HG03039 (cell line): ENCODE measurements at regions not wholly inside any gene's neighbourhood (a gene's known extent, or its start where the extent isn't known, plus 50 kb on each side); places are given as distances from the start of the nearest gene placed in this dataset.

Experiments used
- ATAC-seq: cut with Tn5 transposase; IDR thresholded peaks from one replicate; pipeline ENCODE4 v1.9.1; 2021; ENCODE audit warnings: mild to moderate bottlenecking, moderate library complexity; ENCODE audit not compliant: unreplicated experiment

- ATAC-seq = no peak
These were observed 263.1 kb upstream of the MOCS1 start for GRCh38 chr6:40197371-40197770.

DNA sequence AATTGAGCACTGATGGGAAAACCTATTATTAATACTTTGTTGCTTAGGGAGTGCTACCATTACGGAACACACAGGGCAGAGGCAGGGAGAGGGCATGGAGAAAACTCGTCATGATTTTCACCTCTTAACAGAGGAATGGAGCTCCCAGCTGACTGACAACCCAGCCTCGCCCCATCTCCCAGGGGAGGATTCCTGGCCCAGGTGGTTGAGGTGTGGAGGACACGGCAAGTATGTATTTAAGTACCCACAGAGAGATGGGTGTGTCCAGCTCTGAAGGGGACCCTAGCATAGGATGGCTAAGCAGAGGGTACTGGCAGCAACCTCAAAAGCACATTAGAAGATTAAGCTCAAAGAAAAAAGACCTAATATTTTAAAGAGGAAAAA is 261.9 kb upstream of the MOCS1 start:
- ATAC-seq = no peak

DNA sequence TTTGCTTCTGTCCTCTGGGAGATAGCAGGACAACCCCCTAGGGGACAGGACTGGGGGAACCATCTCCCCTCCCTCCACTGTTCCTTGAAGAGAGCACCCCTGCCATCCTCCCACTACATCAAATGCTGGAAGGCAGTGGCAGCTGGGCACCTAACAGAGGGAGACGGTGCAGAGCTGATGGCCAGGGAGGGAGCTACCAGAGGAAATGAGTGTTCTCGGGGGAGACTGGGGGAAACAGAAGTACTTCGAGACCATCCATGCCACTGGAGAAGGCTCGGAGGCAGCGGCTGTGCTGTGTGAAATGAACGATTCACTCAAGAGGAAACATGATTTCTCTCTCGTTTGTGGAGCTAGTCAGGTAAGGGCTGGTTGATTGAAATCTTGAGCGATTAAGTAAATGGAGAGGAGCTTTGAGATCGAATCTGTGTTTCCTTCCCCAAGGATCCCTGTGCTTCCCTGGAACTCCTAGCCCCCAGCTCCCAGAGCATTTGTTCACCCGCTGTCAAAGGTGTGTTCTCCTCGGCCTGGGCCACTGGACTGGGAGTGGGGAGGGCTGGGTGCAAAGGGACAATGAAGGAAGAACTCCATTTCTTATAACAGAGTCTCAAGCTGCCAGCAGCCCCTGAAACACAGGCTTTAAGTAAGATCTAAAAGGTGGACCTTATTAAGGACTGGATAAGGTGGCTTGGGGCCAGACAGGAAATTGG is 261.3 kb upstream of the MOCS1 start:
- ATAC-seq = no peak

- ATAC-seq = no peak
These were observed 260.3 kb upstream of the MOCS1 start for GRCh38 chr6:40194447-40195170.

- no peak for ATAC-seq
These were observed 258.3 kb upstream of the MOCS1 start for GRCh38 chr6:40192516-40192915.

DNA sequence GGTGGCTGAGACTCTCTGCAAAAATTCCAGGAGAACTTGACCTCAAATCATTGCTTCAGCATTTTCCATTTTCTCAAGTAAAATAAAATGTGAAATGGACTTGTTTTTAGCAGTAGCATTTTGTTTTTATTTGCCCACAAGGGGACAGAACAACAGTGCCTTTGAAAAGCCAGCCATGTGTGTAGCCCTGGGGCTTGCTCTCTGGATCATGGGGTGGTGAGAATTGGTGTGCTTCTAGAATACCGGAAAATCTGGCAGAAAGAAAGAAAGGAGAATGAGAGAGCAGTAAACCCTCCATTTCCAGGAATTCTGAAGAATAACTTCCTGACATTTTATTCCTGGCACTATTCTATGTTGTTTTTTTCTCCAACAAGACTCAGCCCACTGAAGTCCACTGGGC is 254.7 kb upstream of the MOCS1 start:
- no peak for ATAC-seq

GRCh38 chr6:40187535-40188144 is 253.4 kb upstream of the MOCS1 start:
- ATAC-seq = no peak

- ATAC-seq = no peak
These were observed 251.2 kb upstream of the MOCS1 start for GRCh38 chr6:40185486-40185885.

- no peak for ATAC-seq
These were observed 249.6 kb upstream of the MOCS1 start for GRCh38 chr6:40183902-40184301.

- no peak for ATAC-seq
These were observed 247.1 kb upstream of the MOCS1 start for GRCh38 chr6:40181367-40181766.

GRCh38 chr6:40180271-40180670 is 246.0 kb upstream of the MOCS1 start:
- no peak for ATAC-seq

- no peak for ATAC-seq
These were observed 245.2 kb upstream of the MOCS1 start for GRCh38 chr6:40179496-40179895.

GRCh38 chr6:40177598-40177997 is 243.3 kb upstream of the MOCS1 start:
- ATAC-seq = no peak

GRCh38 chr6:40176152-40176551 is 241.9 kb upstream of the MOCS1 start:
- ATAC-seq = no peak

- ATAC-seq = no peak
These were observed 238.0 kb upstream of the MOCS1 start for GRCh38 chr6:40172272-40172671.

- ATAC-seq = no peak
These were observed 237.1 kb upstream of the MOCS1 start for GRCh38 chr6:40171343-40171742.

DNA sequence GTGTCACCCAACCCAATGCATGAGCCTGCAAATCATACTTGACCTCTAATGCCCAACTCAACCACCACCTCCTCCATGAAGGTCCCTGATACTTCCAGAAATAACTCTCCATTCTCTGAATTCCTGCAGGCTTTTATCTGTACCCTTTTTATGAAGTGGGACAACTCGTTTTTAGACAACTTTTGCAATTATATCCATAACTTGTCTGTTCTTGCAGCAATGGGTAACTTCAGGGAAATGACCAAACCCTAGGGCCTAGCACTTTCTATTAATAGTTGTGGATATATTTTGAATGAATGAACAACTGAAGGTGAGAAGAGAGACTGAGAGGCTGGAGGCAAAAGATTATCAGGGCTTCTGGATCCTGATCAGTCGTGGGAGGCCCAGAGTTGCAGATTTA is 236.6 kb upstream of the MOCS1 start:
- ATAC-seq = no peak

DNA sequence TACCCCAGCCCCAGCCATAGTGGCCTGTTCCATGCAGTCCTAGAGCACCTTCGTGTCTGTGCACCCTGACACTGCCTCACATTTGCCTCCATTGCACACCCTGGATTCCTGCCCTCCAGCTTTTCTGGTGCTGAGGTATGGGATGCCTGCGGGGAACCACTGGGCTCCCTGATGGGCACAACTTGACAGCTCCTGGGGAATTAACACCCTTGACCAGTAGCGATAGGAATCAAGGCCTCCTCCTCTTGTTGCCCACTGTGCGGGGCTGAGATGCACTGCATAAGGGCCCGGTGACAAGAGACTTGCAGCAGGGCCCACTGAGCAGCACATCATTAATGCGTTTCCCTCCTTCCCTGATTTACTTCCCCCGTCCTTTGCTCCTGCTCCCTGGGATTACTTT is 235.6 kb upstream of the MOCS1 start:
- no peak for ATAC-seq

DNA sequence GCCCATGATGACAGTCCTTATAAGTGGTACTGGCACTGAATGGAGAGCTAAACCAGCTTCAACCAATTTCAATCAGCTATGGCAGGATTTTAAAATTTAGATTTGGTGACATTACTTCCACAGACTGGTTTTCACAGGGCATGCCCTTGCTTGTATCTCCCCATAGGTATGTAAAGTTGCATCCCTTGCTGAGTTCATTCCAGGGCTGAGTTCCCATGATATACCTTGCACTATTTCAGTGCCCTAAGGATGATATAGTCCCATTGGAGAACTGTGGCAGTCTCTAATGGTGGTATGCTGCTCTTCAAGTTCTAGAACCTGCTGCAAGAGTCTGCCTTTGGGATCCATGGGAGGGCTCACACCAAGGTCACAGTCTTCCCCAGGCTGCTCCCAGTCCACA is 232.7 kb upstream of the MOCS1 start:
- no peak for ATAC-seq

GRCh38 chr6:40165036-40165709 is 230.9 kb upstream of the MOCS1 start:
- no peak for ATAC-seq

DNA sequence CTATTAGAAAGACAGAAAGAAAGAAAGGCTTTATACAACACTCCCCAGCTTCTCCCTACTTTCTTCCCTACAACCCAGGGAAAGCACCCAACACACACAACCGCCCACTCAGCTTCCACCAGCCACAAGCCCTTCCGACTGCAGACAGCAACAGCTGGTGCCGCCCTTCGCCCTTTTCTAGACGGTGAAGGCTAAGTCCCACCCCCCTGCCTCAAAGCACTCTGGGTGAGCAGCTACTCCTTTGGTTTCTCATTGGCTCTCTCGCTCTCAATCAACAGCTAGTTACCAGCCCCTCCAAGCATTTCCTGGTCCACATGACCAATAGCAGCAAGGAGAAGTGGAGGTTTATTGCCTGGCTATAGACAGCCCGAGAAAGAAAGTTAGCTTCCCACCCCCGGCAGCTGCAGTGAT is 230.1 kb upstream of the MOCS1 start:
- no peak for ATAC-seq

GRCh38 chr6:40163924-40164323 is 229.7 kb upstream of the MOCS1 start:
- ATAC-seq = no peak
